HG02610 (cell line): ENCODE measurements at regions not wholly inside any gene's neighbourhood (a gene's known extent, or its start where the extent isn't known, plus 50 kb on each side); places are given as distances from the start of the nearest gene placed in this dataset.
"Not testable (repeated sequence)": the region's sequence is repeated elsewhere in the genome, so short reads cannot be mapped to it uniquely, and the experiment has no call there.

Source experiments
- ATAC-seq: cut with Tn5 transposase; IDR thresholded peaks from one replicate; pipeline ENCODE4 v1.9.1; 2021; ENCODE audit warnings: mild to moderate bottlenecking, moderate library complexity; ENCODE audit not compliant: unreplicated experiment

GRCh38 chr13:80888390-80888789 lies 547.5 kb upstream of the SPRY2 start:
- no peak for ATAC-seq

- ATAC-seq: no peak
Measured at GRCh38 chr13:80884056-80884785, 543.3 kb upstream of the SPRY2 start.

DNA sequence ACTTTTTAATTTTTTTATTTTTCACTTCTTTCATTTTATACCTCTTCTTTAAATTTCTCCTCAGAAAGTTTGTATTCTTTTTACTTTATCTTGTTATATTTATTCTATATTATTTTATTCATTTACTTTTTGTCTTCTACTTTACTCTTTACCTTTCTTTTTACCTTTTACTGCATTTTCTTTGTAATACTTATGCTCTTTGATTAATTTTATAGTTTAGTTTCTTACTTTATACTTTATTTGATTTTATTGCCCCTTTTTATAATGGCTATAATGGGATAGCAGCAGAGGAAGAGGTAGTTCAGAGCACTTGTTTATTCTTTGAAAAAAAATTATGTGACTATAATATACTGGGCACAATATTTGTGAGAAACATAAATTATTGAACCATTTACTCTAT lies 542.6 kb upstream of the SPRY2 start:
- ATAC-seq: no peak

DNA sequence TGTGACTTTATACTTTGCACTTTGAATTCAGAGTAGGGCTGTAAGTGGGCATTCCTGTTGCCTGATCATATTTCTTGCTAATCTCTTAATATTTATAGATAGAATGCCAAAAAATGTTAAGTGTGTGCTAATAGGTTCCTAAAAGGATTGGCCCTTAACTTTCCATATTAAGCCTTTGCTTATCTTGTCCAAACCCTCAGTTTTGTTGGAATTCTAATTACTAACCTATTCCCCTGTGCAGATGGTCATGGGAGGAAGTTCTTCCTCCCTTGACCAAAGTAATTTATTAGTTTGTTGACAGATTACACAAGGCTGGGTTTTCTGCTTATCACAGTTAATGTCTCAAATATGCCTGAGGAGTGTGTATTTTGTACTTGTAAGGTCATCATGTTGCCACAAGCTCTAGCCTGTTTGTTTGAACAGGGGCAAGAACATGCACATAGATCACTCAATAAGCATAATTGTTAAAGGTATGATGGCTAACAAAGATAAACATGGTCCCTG lies 541.1 kb upstream of the SPRY2 start:
- ATAC-seq: no peak

DNA sequence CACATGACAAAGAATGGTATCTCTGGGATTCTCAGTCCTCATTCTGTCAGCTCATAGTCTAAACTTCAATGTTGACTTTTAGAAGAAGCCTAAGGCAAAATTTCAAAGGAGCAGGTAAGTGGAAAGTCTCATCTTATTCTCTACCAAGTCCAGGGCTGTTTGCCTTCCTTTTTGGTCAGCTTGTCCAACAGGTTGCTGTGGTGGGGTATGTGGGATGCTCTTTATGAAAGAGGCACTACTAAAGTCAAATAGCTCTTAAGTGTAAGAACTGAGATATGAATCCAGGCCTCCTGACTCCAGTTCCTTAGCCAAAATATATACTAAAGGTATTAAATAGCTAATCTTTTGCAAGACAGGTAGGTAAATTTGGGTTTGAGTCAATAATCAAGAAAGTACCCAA lies 540.6 kb upstream of the SPRY2 start:
- ATAC-seq: no peak

- no peak for ATAC-seq
Measured at GRCh38 chr13:80881034-80881433, 540.1 kb upstream of the SPRY2 start.

GRCh38 chr13:80877944-80878241 lies 537.0 kb upstream of the SPRY2 start:
- no peak for ATAC-seq

DNA sequence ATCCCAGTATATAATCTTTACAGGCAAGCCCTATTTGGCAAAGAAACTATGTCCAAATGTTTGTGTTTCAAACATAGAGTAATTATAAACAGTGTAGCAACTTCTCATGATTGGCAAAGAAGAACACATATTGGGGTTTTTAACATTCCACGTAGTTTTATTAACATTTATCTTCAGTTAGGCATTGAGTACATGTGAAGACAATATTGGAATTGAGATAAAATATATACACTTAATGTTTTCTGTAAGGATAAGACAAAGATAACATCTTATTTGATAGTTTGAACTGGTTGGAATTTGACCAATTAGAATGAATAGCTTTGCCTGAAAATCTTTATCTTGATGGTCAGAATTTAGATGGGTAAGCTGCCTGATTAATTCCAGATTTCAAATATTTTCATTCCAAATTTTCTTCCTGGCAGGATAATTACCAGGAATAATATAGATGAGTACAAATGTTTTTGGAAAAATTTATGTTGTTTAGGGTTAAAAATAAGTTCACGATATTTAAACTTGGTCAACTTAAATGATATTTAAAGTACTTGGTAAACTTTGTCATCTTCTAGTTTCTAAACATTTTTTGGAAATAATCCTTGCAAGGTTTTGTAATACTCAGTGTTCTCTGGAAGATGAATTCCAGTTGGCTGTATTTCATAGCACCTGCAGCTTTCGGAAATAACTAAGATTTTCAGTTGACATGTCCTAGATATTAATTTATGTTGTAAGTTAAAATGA lies 536.5 kb upstream of the SPRY2 start:
- ATAC-seq: no peak

GRCh38 chr13:80873589-80873988 lies 532.7 kb upstream of the SPRY2 start:
- peak; percentile 100 for ATAC-seq

GRCh38 chr13:80871971-80872370 lies 531.0 kb upstream of the SPRY2 start:
- not testable (repeated sequence) for ATAC-seq

GRCh38 chr13:80871481-80871880 lies 530.6 kb upstream of the SPRY2 start:
- no peak for ATAC-seq

- ATAC-seq: no peak
Measured at GRCh38 chr13:80870186-80870585, 529.3 kb upstream of the SPRY2 start.

GRCh38 chr13:80866921-80867320 lies 526.0 kb upstream of the SPRY2 start:
- no peak for ATAC-seq

- no peak for ATAC-seq
Measured at GRCh38 chr13:80865329-80865728, 524.4 kb upstream of the SPRY2 start.

- no peak for ATAC-seq
Measured at GRCh38 chr13:80862456-80862855, 521.5 kb upstream of the SPRY2 start.

DNA sequence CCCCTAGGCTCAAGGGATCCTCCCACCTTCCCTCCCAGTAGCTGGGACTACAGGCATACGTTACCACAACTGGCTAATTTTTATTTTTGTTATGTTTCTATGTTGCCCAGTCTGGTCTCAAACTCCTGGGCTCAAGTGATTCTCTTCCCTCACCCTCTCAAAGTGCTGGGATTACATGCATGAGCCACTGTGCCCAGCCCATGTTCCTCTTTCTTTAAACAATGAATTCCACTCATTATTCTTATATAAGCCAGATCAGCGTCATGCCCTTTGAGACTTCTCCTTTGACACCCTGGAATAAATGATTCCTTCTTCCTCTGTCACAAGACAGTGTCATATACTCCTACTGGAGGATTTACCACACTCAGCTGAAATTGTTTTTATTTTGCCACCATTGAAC lies 519.9 kb upstream of the SPRY2 start:
- no peak for ATAC-seq

GRCh38 chr13:80858131-80858530 lies 517.2 kb upstream of the SPRY2 start:
- ATAC-seq: no peak

GRCh38 chr13:80857321-80857720 lies 516.4 kb upstream of the SPRY2 start:
- no peak for ATAC-seq

DNA sequence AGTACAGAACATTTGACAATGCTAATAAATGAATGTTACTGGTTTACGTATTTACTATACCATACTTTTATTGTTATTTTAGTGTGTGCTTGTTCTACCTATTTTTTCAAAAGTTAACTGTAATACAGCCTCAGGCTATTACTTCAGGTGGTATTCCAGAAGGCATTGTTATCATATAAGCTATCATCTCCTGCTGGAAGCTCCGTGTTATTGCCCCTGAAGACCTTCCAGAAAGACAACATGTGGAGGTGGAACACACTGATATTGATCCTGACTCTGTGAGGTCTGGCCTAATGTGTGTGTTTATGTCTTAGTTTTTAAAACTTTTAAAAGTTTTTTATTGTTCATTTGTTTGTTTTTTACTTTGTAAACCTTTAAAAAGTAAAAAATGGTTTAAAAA lies 509.8 kb upstream of the SPRY2 start:
- no peak for ATAC-seq

DNA sequence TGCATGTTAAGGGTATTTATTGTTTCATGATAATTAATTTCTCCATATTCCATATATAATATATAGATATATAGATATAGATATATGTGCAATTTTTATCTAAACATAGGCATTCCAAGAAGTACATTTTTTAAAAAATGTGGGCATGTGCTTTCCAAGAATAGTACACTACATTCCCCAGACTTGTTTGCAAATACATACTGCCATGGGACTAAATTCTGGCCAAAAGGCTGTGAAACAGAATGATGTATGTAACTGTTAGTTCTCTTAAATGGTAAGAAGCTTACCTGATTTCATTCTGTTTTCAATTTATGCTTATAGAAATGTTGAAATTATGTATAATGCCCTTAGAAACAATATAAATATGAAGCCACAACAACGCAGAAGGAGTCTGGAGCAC lies 503.2 kb upstream of the SPRY2 start:
- ATAC-seq: no peak

GRCh38 chr13:80841414-80841813 lies 500.5 kb upstream of the SPRY2 start:
- ATAC-seq: no peak

DNA sequence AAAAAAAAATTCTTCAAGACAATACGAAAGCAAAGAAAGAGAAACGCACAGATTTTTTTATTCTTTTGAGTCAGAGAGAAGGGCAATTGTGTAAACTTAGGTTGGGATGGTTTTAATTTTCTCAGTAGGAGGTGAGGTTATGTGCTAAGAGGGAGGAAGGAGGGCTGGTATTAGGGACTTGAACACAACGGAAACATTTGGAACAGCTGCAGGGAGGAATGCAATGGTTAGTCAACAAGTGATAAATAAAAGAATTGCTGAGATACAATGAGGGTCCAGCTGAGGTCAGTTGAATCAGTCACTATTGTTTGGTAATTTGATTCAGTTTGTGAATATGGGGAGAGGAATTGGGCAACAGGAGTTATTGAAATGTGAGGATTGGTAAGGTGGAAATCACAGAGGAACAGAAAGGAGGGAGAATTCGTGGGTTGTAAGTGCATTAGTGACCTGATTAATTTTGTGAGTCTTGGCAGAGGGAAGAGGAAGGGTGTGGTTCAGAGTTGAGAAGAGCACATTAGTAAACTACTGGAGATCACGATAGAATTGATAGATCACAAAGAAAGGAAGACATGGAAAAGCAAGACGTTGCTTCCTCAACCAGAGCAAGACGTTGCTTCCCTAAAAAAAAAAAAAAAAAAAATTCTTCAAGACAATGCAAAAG lies 499.5 kb upstream of the SPRY2 start:
- no peak for ATAC-seq
